ENCODE measurements at regions not wholly inside any gene's neighbourhood (a gene's known extent, or its start where the extent isn't known, plus 50 kb on each side); places are given as distances from the start of the nearest gene placed in this dataset.

- DNase-seq (ENCODE audit: low spot score) (no peak), ATAC-seq (no peak), FAIRE-seq (no peak)
- H3K4me1 ChIP-seq (ENCODE audit: insufficient read depth, low read length): no peaks in the 10 kb centered on the region
- H3K9ac ChIP-seq (ENCODE audit: insufficient read depth, low read depth, low read length): no peak overlapping the region
- H3K27me3 ChIP-seq (ENCODE audit: control insufficient read depth in 1 of 2, insufficient read depth in 2 of 2, low read length in 2 of 2): peaks cover 1 to 12% of the 10 kb centered on the region in 2 experiments
- CTCF ChIA-PET (ENCODE audit: low intra/inter-chr PET ratio, low total read pairs): no interaction called here
- H3K9me3 ChIP-seq (ENCODE audit: low read length): no peaks in the 10 kb centered on the region
- no peaks in the 10 kb centered on the region for H4K20me1 ChIP-seq (ENCODE audit: insufficient read depth, low read length)
- no peaks in the 10 kb centered on the region for H3K79me2 ChIP-seq (ENCODE audit: insufficient read depth, low read length)
- no TSS peak for BruUV-seq (replicated peaks)
- 4% methylated on average over 4 of the region's 4 CpGs for WGBS (ENCODE audit: low lambda C conversion rate)
- H3K4me3 ChIP-seq (replicated peaks in 1 of 3; ENCODE audit: insufficient read depth in 1 of 3, low read depth in 2 of 3, low read length in 3 of 3): no peak overlapping the region
- POLR2A ChIA-PET: no interaction called here
- H2AFZ ChIP-seq (ENCODE audit: low read length): no peak overlapping the region
- in situ Hi-C loops (cut with HindIII; ENCODE audit: extremely low pct_ligation_motif_present, low pct_unique_long_range_greater_than_20kb): loop anchor here (10.0 to 25.0 kb wide), 3 partner anchors 320 to 870 kb away; partner anchors contain the start of genes MECR and PTPRU
- H3K4me2 ChIP-seq (ENCODE audit: low read depth, low read length): no peak overlapping the region
- H3K36me3 ChIP-seq (replicated peaks in 1 of 2; ENCODE audit: control insufficient read depth in 1 of 2, insufficient read depth in 2 of 2, low read length in 2 of 2): no peaks in the 10 kb centered on the region
- TF ChIP-seq ZSCAN20 (CRISPR knock-in tag; IDR thresholded peaks at IDR 0.05; ENCODE audit: borderline replicate concordance) (no peak), NFYB (CRISPR knock-in tag; IDR thresholded peaks at IDR 0.05) (no peak)
- no peak overlapping the region for H3K27ac ChIP-seq (ENCODE audit: extremely low read length, insufficient read depth, low read length)
- intact Hi-C loops (cut with micrococcal nuclease; ENCODE audit: unreplicated experiment): no loop called here
These were observed 618.8 kb downstream of the MATN1 start for GRCh38 chr1:30104551-30104950.

- Histone ChIP-seq H3K9ac (ENCODE audit: insufficient read depth, low read depth, low read length) (no peak overlapping the region), H2AFZ (ENCODE audit: low read length) (no peak overlapping the region), H3K4me2 (ENCODE audit: low read depth, low read length) (no peak overlapping the region), H3K27ac (ENCODE audit: extremely low read length, insufficient read depth, low read length) (no peak overlapping the region), H3K4me1 (ENCODE audit: insufficient read depth, low read length) (no peaks in the 10 kb centered on the region), H3K9me3 (ENCODE audit: low read length) (no peaks in the 10 kb centered on the region), H4K20me1 (ENCODE audit: insufficient read depth, low read length) (no peaks in the 10 kb centered on the region), H3K4me3 (replicated peaks in 1 of 3; ENCODE audit: insufficient read depth in 1 of 3, low read depth in 2 of 3, low read length in 3 of 3) (no peak overlapping the region), H3K36me3 (replicated peaks in 1 of 2; ENCODE audit: control insufficient read depth in 1 of 2, insufficient read depth in 2 of 2, low read length in 2 of 2) (no peaks in the 10 kb centered on the region), H3K79me2 (ENCODE audit: insufficient read depth, low read length) (no peaks in the 10 kb centered on the region), H3K27me3 (ENCODE audit: control insufficient read depth in 1 of 2, insufficient read depth in 2 of 2, low read length in 2 of 2) (peaks cover 1 to 10% of the 10 kb centered on the region in 2 experiments)
- no peak for ATAC-seq
- no TSS peak for BruUV-seq (replicated peaks)
- intact Hi-C loops (cut with micrococcal nuclease; ENCODE audit: unreplicated experiment) (no loop called here), in situ Hi-C loops (cut with HindIII; ENCODE audit: extremely low pct_ligation_motif_present, low pct_unique_long_range_greater_than_20kb) (loop anchor here (10.0 to 25.0 kb wide), 3 partner anchors 319 to 869 kb away; partner anchors contain the start of genes MECR and PTPRU)
- 2% methylated on average over 13 of the region's 14 CpGs for WGBS (ENCODE audit: low lambda C conversion rate)
- no peak for DNase-seq (ENCODE audit: low spot score)
- FAIRE-seq: no peak
- ChIA-PET POLR2A (no interaction called here), CTCF (ENCODE audit: low intra/inter-chr PET ratio, low total read pairs) (no interaction called here)
- TF ChIP-seq ZNF337 (CRISPR knock-in tag; IDR thresholded peaks at IDR 0.05; ENCODE audit: borderline replicate concordance, low read depth) (no peak), GPN1 (CRISPR knock-in tag; IDR thresholded peaks at IDR 0.05; ENCODE audit: borderline replicate concordance) (no peak), CEBPG (CRISPR knock-in tag; IDR thresholded peaks at IDR 0.05) (no peak), ZNF546 (CRISPR knock-in tag; conservative IDR thresholded peaks at IDR 0.05) (no peak), ZNF44 (CRISPR knock-in tag; IDR thresholded peaks at IDR 0.05) (no peak), ETS1 (CRISPR knock-in tag; IDR thresholded peaks at IDR 0.05) (no peak), FUBP1 (CRISPR knock-in tag; IDR thresholded peaks at IDR 0.05; ENCODE audit: borderline replicate concordance) (no peak), FOXK1 (CRISPR knock-in tag; IDR thresholded peaks at IDR 0.05; ENCODE audit: borderline replicate concordance, low read depth) (no peak), YEATS4 (CRISPR knock-in tag; IDR thresholded peaks at IDR 0.05; ENCODE audit: borderline replicate concordance) (no peak), ZBTB46 (CRISPR knock-in tag; IDR thresholded peaks at IDR 0.05; ENCODE audit: borderline replicate concordance) (no peak), SSRP1 (CRISPR knock-in tag; IDR thresholded peaks at IDR 0.05) (no peak), AHR (CRISPR knock-in tag; IDR thresholded peaks at IDR 0.05) (no peak), WIZ (CRISPR knock-in tag; IDR thresholded peaks at IDR 0.05) (no peak)
These were observed 619.5 kb downstream of the MATN1 start for GRCh38 chr1:30103708-30104411.
